Esophagus muscularis mucosa (tissue), 4 donors: ENCODE measurements at regions not wholly inside any gene's neighbourhood (a gene's known extent, or its start where the extent isn't known, plus 50 kb on each side); places are given as distances from the start of the nearest gene placed in this dataset.

Source experiments
- DNase-seq: peaks from one replicate; pipeline ENCODE4 v3.0.0-alpha.2; 2017; ENCODE audit errors: extremely low spot score
- H3K27ac ChIP-seq, 4 donors: fragments of 200-600 bp; sonication (generic); replicated peaks in 1 of 4; 1 replicate in 3 of 4; 2 replicates in 1 of 4; pipeline ENCODE4 v1.5.1; 2016 to 2019; ENCODE audit warnings: mild to moderate bottlenecking in 1 of 4
- H3K27me3 ChIP-seq, 4 donors: fragments of 200-600 bp; sonication (generic); one replicate each; pipeline versions ENCODE4 v1.5.1 to v1.6.0; 2016 to 2019
- H3K36me3 ChIP-seq, 4 donors: fragments of 200-600 bp; sonication (generic); one replicate each; pipeline ENCODE4 v1.5.1; 2016 to 2019
- H3K4me1 ChIP-seq, 4 donors: fragments of 200-600 bp; sonication (generic); one replicate each; pipeline ENCODE4 v1.5.1; 2016 to 2019
- H3K4me3 ChIP-seq, 4 donors: fragments of 200-600 bp; sonication (generic); 1 replicate in 2 of 4; 2 replicates in 2 of 4; pipeline ENCODE4 v1.5.1; 2016 to 2019; ENCODE audit warnings: mild to moderate bottlenecking in 4 of 4, moderate library complexity in 1 of 4
- H3K9me3 ChIP-seq, 4 donors: fragments of 200-600 bp; sonication (generic); 1 replicate in 3 of 4; 2 replicates in 1 of 4; pipeline ENCODE4 v1.5.1; 2016 to 2019
- CTCF ChIP-seq, 3 experiments: fragments of 200-600 bp in 2 of 3; fragments of 450-650 bp in 1 of 3; sonication (generic) in 2 of 3; IDR thresholded peaks; one replicate each; pipeline ENCODE4 v1.5.1; 2017 to 2019; ENCODE audit warnings: antibody characterized with exemption in 3 of 3, mild to moderate bottlenecking in 2 of 3, moderate library complexity in 1 of 3
- EP300 ChIP-seq: sonication (generic); formaldehyde crosslinking; IDR thresholded peaks from one replicate; pipeline ENCODE4 v1.6.1; 2017; ENCODE audit warnings: antibody characterized with exemption
- POLR2A ChIP-seq: fragments of 450-650 bp; IDR thresholded peaks from one replicate; pipeline ENCODE4 v1.6.1; 2017; ENCODE audit warnings: antibody characterized with exemption, moderate library complexity, mild to moderate bottlenecking, low read depth
- POLR2AphosphoS5 ChIP-seq, 2 donors: sonication (generic); formaldehyde crosslinking; IDR thresholded peaks; one replicate each; pipeline ENCODE4 v1.6.1; 2017; ENCODE audit warnings: antibody characterized with exemption in 2 of 2
- WGBS: methylation state at CpG from one replicate; pipeline ENCODE4 v1.1.5; 2018; 5-methylcytosine and 5-hydroxymethylcytosine counted together
- intact Hi-C: fragments of 100-400 bp; cut with DNase I; formaldehyde crosslinking; loops from one replicate; pipeline ENCODE4 v1.15.1; 2023

DNA sequence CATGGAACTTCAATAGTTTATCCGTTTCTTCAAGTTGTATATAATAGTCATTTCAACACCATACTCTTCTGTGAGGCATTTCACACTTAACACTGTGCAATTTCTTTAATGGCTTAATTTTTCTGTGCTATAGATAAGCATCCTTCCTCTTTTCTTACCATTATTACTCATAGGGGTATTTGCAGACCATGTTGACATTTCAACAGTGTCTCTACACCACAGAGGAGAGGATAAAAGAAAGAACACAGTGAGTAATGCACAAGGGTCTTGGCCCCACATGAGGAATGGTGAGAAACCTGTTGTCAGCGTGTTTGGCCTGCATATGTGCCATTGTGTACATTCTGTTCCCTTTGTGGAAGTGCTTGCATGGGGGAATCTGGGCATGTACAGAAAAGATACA is 421.5 kb upstream of the MDGA2 start:
- no peak for TF ChIP-seq EP300
- TF ChIP-seq CTCF (IDR thresholded peaks at IDR 0.05), result no peak
- TF ChIP-seq POLR2A, result no peak
- TF ChIP-seq POLR2AphosphoS5 (IDR thresholded peaks at IDR 0.05), result no peak
- H3K27me3 ChIP-seq, result no peaks in the 10 kb centered on the region
- intact Hi-C loops, result no loop called here
- no peak overlapping the region for H3K4me3 ChIP-seq
- no peaks in the 10 kb centered on the region for H3K36me3 ChIP-seq
- no peaks in the 10 kb centered on the region for H3K4me1 ChIP-seq
- no peak for DNase-seq
- no peak overlapping the region for H3K27ac ChIP-seq
- peaks cover 0 to 6% (median 0%) of the 10 kb centered on the region in 4 donors for H3K9me3 ChIP-seq
- 77% methylated on average over 2 of the region's 2 CpGs for WGBS

DNA sequence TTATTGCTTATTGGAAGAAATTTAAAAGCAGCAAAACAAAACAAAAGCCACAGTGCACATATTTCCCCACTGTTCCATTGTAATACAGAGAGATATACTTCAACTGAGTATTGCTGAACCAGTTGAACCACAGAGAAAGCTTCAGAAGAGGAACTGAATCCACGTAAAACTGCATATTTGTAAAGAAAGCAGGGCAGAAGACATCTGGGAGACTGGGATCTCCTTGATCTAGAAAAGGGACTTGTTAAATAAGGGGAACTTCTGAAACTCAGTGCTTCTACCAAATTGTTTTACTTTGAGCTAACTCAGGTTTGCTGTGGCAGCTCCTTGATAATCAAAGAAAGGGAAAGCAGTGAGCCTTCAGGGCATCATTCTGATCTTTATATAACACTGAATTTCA is 411.1 kb upstream of the MDGA2 start:
- Histone ChIP-seq H3K36me3 (no peaks in the 10 kb centered on the region), H3K4me3 (no peak overlapping the region), H3K27me3 (no peaks in the 10 kb centered on the region), H3K27ac (no peak overlapping the region), H3K4me1 (no peaks in the 10 kb centered on the region), H3K9me3 (no peaks in the 10 kb centered on the region)
- 76% methylated on average over 1 of the region's 1 CpG for WGBS
- intact Hi-C loops, result no loop called here
- no peak for DNase-seq
- TF ChIP-seq POLR2A (no peak), POLR2AphosphoS5 (IDR thresholded peaks at IDR 0.05) (no peak), CTCF (IDR thresholded peaks at IDR 0.05) (no peak), EP300 (no peak)

DNA sequence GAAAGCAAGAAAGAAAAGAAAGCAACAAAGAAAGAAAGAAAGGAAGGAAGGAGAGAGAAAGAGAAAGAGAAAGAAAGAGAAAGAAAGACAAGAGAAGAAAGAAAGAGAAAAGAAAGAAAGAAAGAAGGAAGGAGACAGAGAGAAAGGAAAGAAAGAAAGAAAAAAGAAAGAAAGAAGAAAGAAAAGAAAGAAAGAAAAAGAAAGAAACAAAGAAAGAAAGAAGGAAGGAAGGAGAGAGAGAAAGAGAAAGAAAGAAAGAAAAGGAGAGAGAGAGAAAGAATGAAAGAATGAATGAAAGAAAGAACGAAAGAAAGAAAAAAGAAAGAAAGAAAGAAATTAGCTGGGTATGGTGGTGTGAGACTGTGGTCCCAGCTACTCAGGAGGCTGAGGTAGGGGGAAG is 400.1 kb upstream of the MDGA2 start:
- intact Hi-C loops, result no loop called here
- 86% methylated on average over 1 of the region's 1 CpG for WGBS
- DNase-seq, result no peak
- Histone ChIP-seq H3K27me3 (no peaks in the 10 kb centered on the region), H3K4me1 (no peaks in the 10 kb centered on the region), H3K9me3 (no peaks in the 10 kb centered on the region), H3K36me3 (no peaks in the 10 kb centered on the region), H3K4me3 (no peak overlapping the region), H3K27ac (no peak overlapping the region)
- TF ChIP-seq POLR2A, result no peak
- TF ChIP-seq EP300, result no peak
- TF ChIP-seq POLR2AphosphoS5 (IDR thresholded peaks at IDR 0.05), result no peak
- no peak for TF ChIP-seq CTCF (IDR thresholded peaks at IDR 0.05)

- Histone ChIP-seq H3K27ac (no peak overlapping the region), H3K27me3 (no peaks in the 10 kb centered on the region), H3K36me3 (no peaks in the 10 kb centered on the region), H3K4me1 (no peaks in the 10 kb centered on the region), H3K4me3 (no peak overlapping the region), H3K9me3 (no peaks in the 10 kb centered on the region)
- DNase-seq, result no peak
- 10% methylated on average over 1 of the region's 1 CpG for WGBS
- TF ChIP-seq POLR2AphosphoS5 (IDR thresholded peaks at IDR 0.05) (no peak), CTCF (IDR thresholded peaks at IDR 0.05) (no peak), EP300 (no peak), POLR2A (no peak)
- intact Hi-C loops, result no loop called here
These were observed 377.6 kb upstream of the MDGA2 start for GRCh38 chr14:48052973-48053372.

DNA sequence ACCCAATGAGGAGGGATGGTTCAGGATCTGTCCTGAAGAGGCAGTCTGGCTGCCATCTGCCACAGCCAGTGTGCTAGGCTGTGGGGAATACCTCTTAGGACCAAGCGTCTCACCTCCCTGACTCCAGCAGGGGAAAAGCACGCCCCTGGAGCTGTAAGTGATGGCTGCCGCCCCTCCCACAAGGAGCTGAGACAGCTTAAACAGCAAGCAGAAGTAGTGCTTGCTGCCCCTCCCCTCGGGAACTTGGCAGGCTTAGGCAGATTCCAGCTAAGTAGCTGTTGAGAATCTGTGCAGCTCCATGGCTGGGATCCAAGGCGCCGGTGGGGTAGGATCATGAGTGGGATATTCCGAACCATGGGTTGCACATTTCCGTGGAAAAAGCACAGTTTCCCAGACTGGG is 360.4 kb upstream of the MDGA2 start:
- DNase-seq, result no peak
- 41% methylated on average over 5 of the region's 8 CpGs for WGBS
- Histone ChIP-seq H3K4me3 (no peak overlapping the region), H3K27me3 (no peaks in the 10 kb centered on the region), H3K9me3 (peaks cover 0 to 10% (median 0%) of the 10 kb centered on the region in 4 donors), H3K4me1 (no peaks in the 10 kb centered on the region), H3K27ac (no peak overlapping the region), H3K36me3 (no peaks in the 10 kb centered on the region)
- no peak for TF ChIP-seq POLR2A
- TF ChIP-seq EP300, result no peak
- TF ChIP-seq CTCF (IDR thresholded peaks at IDR 0.05), result no peak
- no peak for TF ChIP-seq POLR2AphosphoS5 (IDR thresholded peaks at IDR 0.05)
- intact Hi-C loops, result no loop called here
